ENCODE measurements at regions not wholly inside any gene's neighbourhood (a gene's known extent, or its start where the extent isn't known, plus 50 kb on each side); places are given as distances from the start of the nearest gene placed in this dataset.

DNA sequence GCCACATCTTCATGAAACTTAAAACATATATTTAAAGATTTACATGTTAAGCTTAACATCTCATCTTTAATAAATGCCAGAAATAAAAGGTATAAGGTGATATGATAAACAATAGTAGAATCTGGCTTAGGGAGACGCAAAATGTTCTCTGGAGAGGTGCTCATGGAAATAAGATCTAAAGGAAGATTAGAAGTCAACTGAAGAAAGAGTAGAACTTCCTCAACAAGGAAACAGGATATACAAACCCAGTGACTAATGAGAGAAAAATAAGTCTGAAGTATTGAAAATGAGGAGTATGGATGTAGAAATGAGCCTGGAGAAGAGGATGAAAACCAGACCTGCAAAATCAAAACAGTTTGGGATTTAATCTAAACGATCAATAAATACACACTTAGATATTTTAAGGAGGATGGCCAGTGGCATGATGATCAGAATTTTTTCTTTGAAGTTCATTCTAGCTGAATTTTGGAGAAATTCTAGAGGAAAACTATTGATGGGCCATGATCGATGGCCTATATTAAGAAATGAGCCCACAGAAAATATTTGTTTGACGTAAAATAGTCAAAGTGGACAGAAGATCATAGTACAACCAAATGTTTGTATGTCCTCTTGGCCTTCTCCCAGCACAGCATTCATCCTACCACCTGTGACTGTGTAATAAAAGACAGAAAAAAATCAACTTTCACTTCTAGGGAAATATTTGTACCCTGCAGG, 387.9 kb upstream of the PTBP2 start:
- FAIRE-seq = no peak

DNA sequence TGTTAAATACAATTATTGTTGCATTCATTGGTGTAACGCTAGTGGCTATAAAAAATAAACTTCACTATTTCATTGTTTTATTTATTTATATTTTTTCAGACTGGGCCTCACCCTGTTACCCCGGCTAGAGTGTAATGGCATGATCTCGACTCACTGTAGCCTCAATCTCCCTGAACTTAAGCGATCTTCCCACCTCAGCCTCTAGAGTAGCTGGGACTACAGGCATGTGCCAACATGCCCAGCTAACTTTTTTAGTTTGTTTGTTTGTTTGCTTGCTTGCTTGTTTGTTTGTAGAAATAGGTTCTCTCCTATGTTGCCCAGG, 387.4 kb upstream of the PTBP2 start:
- FAIRE-seq = no peak

DNA sequence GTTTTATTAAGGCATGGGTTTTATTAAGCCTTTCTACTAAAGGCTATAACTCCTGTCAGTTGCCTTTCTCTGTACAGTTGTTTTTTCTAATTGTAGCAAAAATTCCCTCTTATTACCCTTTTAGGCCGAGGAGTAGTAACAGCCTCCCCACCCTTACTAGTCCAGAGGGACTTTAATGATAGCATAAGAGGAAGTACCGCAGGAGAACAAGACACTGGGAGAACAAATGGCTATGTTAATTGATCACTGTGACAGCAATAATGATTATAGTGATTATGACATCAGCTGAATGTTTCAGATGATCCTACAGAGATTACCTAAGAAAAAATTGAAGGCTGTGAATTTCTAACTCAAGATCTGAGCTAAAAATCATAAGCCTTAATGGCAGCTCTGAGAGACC, 383.0 kb upstream of the PTBP2 start:
- FAIRE-seq = no peak

- FAIRE-seq = no peak
Measured at GRCh38 chr1:96340686-96341085, 380.9 kb upstream of the PTBP2 start.

DNA sequence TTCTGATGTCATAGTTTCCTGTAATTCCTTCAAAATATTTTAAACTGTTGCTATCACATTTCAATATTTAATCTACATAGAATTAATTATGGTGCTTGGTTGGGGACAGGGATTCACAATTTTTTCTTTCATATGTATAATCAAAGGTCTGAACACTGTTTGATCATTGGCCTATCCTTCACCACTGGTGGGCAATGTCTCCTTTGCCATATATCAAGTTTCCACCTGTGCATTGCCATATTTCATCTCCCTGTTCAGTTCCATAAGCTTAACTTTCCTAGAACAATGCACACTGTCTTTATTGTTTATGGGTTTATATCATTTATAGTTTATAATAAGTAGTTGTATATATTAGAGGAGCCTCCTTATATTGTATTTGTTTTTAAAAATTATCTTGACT, 374.9 kb upstream of the PTBP2 start:
- FAIRE-seq = no peak

GRCh38 chr1:96349896-96350295, 371.7 kb upstream of the PTBP2 start:
- no peak for FAIRE-seq

DNA sequence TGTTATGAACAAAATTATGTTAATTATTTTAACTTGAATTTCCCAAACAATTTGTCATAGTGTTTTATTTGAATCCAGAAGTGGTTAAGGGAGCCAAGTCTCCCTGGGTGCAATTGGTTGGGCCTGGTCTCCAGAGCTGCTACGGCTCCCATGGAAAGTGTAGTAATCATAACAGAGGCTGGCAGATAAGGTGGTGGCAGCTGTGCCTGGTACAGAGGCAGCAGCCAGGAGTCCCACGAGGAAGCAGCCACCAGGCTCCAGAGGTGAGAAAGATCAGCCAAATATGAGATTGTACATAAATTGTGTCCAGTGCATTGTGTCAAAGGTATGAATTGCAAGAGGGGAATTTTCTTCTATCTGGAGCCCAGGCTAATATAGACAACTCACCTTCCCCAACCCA, 368.9 kb upstream of the PTBP2 start:
- no peak for FAIRE-seq

DNA sequence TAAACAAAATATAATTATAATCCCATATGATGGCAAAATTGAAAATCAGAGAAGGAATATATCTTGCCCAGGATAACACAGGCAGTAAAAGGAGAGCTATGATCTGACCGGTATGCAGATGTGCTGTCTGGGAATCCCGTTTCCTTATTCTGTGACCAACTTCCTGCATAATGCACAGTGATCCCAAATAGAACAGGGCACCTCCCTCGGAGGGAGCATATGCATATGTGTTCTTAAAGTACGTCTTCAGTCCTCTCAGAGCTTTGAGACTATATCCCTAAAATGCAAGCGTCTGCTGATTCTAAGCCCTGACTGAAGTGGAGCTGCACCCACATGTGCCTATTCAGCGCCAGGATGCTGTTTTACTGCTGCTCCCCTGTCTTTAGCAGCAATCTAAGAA, 366.1 kb upstream of the PTBP2 start:
- no peak for FAIRE-seq

DNA sequence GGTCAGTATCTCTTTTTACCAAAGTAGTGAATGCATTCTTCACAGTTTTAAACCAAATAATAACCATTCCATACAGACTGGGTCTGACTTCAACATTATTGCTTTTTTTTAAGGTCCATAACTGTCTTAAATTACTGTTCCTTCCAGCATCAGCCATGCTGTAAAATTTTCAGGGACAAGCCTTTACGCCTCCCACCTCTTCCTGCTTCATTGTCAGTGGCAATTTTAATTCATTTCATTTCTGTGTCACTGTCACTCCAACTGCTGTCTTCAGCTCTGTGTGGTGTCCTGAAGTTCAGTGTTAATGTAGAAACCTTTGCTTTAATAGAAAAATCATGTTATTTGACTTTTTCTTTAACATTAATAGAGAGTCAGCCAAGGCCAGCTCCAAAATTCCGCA, 365.6 kb upstream of the PTBP2 start:
- no peak for FAIRE-seq

DNA sequence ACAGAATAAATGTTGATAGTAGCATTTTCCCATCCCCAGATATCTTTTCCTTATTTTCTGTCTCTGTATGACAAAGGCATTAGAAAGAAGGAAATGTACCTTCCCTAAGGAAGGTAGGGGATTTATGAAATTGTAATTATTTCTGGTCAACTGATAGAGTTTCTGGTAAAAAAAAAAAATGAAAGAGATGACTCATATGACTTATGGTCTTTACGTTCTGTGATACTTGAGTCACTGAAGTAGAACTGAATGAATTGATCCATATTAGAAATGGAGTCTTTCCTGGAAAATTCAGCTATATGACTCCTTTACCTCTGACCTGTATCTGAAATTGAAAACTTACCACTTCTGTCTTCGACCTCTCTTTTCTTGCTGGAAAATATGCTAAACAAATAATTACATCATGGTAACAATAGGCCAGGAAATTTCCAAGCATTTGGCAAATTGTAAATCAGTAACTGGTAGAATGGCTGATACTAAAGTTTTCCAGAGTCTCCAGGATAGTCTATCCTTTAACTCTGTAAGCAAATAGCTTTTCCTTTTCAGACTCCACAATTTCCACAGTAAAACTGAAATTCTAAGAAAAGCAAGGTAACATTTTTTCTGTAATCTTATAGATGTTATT, 364.3 kb upstream of the PTBP2 start:
- no peak for FAIRE-seq

DNA sequence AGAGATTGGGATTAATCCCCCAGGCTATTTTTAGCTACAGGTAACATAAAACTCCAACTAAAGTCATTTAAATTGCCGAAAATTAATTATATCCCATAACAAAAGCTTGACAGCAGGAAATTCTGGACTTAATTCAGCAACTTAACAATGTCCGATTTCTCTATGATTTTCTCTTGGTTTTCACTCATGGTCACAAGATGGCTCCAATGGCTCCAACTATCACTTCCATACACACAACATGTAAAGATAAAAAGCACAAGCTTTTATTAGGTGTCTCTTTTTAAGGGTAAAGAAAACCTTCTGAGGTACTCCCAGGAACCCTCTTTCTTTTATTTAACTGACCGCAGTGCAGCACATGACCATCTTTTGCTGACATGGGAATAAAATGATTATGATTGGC, 363.5 kb upstream of the PTBP2 start:
- no peak for FAIRE-seq

DNA sequence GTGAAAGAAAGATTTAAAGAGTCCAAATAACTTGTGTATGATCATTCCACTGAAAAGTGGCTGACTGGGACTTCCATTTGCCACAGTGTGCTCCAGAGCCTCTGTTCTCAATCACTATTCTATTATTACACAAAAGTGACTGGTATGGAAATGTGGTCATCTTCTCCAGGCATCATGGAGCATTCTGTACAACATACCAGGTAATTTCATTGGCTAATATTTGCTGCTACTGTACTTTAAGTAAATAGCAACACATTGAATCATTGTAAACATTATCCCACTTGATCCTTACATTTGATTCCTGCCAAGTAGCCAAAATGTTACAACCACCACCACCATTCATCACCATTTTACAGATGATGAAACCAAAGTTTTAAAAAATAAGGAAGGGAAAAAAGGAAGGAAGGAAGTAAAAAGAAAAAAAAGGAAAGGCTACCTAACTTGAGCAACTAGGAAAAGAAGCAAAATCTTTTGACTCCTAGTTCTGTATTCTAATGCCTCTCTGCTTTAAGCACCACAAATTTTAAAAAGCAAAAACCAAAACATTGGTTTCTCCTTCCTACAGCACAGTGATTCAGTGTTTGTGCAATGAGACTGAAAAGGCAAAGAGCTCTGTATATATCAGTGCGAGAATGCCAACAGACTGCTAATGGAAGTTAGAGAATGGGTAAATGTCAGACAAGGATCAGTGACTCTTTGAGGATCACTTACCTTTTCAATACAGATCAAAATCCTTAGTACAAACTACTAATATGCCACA, 361.4 kb upstream of the PTBP2 start:
- no peak for FAIRE-seq

DNA sequence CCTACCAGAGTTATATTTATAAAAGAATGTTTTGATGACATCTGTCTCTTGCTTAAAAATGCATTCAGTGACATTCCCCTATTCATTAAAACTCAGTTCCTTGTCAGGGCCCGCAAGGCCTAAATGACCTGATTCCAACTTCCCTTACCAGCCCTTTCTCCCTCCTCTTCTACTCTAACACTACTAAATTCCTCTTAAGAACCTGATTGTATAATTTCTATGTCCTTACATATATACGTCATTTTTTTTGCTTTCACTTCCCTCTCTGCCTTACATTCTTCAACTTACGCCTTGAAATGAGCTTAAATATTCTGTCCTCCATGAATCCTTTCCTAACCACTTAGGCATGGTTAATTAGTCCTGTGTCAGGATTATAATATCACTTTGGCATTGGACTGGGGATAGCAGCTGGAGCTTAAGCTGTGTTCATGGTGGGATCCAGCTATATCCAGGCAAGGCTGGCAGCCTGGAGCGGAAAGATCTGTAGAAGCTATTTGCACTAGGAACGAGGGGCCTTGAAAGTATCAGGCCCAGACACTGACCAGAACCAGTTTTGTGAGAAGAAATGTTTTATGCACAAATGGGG, 360.2 kb upstream of the PTBP2 start:
- FAIRE-seq = no peak

GRCh38 chr1:96361961-96362360, 359.6 kb upstream of the PTBP2 start:
- no peak for FAIRE-seq

- no peak for FAIRE-seq
Measured at GRCh38 chr1:96362623-96363022, 359.0 kb upstream of the PTBP2 start.

DNA sequence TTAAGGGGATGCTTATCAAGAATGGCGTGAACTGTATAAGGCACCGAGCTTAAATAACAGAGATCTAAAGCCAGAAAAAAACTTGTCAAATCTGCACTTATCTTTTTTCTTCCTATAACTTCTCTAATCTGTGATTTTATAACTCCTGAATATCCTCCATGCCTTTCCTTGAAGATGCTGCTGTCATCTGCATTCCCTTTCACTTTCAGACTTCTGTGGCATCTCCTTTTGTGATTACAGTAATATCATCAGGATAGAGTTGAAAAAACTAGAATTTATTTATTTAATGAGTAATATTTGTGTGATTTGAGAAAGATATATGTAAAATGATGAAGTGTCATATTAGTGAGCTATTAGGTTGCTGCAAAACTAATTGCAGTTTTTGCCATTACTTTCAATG, 357.8 kb upstream of the PTBP2 start:
- FAIRE-seq = no peak

DNA sequence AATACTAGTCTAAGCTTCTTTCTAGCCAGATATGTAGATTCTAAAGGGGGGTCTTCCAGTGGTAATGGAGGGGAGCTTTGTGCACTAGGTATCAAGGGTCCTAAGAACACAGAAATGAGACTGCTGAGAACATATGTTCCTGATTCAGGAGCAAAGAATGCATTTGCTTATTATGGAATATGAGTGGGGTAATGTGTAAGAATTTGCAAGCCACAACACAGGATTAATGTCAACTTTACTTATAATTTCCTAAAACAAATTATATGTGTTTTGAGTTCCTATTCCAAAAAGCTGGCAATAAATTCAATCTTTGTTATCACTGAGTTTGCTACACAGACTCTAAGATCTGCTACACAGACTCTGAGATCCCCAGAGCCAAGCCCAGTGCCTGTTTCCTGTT, 357.0 kb upstream of the PTBP2 start:
- no peak for FAIRE-seq

DNA sequence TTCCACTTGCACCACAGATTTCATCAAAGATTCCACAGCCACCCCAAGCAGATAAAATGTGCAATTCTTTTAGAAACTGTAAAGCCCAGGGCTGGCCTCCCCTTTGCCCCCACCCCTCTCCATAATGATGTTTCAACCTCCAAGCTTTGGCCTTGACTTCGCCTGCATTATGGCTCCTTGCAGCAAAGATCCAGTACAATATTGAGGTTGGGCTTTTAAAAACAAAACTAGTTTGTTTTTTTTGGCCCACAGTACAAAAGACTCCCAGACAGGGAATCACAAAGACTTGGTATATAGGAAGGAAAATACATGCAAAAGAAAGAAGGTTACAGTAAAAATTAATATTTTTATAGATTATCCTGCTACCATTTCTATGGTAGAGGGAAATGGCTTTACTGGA, 356.5 kb upstream of the PTBP2 start:
- peak; percentile 23 for FAIRE-seq

DNA sequence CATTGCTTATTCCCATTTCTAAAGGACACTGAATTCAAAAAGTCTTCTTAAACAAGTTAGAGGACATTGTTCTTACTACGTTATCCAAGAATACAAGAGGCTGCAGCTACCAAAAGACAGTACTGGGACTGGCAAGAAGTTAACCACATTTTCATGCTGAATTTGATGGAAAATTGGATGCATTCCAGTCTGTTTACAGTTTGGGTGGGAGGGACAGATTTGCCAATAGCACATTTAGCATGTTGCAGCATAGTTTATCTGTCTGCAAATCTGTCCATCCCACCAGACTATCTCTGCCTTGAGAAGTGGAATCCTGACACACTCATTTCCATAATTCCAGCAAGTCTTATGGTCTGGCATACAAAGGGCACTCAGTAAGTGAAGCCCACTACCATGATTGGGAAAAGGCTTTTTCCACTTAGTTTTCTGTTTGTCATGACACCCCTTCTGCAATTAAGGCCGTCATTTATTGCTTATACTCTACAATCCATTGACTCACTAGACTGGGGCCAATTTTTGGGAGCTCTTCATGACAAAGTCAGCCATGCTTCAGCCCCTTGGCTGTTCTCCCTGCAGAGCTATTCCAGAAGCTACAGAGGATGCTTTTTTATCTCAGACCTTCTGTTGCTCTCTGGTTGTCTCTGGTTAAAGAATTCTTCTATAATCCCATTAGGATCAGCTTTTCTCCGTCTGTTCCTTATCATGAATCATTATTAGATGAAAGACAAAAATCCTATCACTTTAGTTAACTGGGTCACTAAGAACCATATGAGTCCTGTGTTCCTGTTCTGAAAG, 355.8 kb upstream of the PTBP2 start:
- FAIRE-seq = no peak

- no peak for FAIRE-seq
Measured at GRCh38 chr1:96366516-96366915, 355.1 kb upstream of the PTBP2 start.

DNA sequence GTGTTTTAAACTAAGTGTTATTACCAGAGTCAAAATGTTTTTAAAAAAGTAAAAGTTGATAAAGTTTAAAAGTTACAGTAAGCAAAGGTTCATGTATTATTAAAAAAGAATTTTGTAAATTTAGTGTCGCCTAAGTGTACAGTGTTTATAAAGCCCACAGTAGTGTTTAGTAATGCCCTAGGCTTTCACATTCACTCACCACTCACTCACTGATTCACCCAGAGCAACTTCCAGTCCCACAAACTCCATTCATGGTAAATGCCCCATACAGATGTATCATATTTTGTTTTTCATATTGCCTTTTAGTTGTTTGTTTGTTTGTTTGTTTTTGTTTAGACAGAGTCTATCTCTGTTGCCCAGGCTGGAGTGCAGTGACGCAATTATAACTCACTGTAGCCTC, 353.8 kb upstream of the PTBP2 start:
- no peak for FAIRE-seq

GRCh38 chr1:96370757-96371156, 350.8 kb upstream of the PTBP2 start:
- no peak for FAIRE-seq

- FAIRE-seq = peak; percentile 90
Measured at GRCh38 chr1:96372881-96373280, 348.7 kb upstream of the PTBP2 start.

Data from endometrium (tissue), 2 donors.